ENCODE measurements at regions not wholly inside any gene's neighbourhood (a gene's known extent, or its start where the extent isn't known, plus 50 kb on each side); places are given as distances from the start of the nearest gene placed in this dataset.

- H2BK5ac ChIP-seq (ENCODE audit: low read depth, low read length) = no peak overlapping the region
- no peaks in the 10 kb centered on the region for H3K79me2 ChIP-seq (ENCODE audit: control insufficient read depth in 1 of 2, insufficient read depth in 2 of 2, low read length in 2 of 2)
- no peak overlapping the region for H2BK12ac ChIP-seq (ENCODE audit: low read depth, low read length)
- no peak overlapping the region for H3K23ac ChIP-seq (ENCODE audit: insufficient read length)
- no peaks in the 10 kb centered on the region for H3K23me2 ChIP-seq (ENCODE audit: low read depth, low read length)
- H3K36me3 ChIP-seq (ENCODE audit: control insufficient read depth in 2 of 4, insufficient read depth in 4 of 4, low read length in 3 of 4) = no peaks in the 10 kb centered on the region
- H4K8ac ChIP-seq (ENCODE audit: extremely low read depth, insufficient read depth, low read length) = no peak overlapping the region
- no peak overlapping the region for H3K18ac ChIP-seq (ENCODE audit: extremely low read depth, low read length)
- DNase-seq (ENCODE audit: low read depth in 1 of 2, low spot score in 2 of 2) (no peak), FAIRE-seq (no peak)
- no peak overlapping the region for H3K27ac ChIP-seq (ENCODE audit: low read depth, low read length)
- no peak overlapping the region for H2AK5ac ChIP-seq (ENCODE audit: low read depth, low read length)
- WGBS, 2 experiments (ENCODE audit: extremely low coverage in 1 of 2, insufficient coverage in 1 of 2, insufficient read length in 1 of 2, insufficient replicate concordance in 2 of 2, low coverage in 1 of 2, low lambda C conversion rate in 2 of 2, missing lambda C conversion rate in 1 of 2) = 86% methylated on average over 3 of the region's 3 CpGs; no CpG with 5 or more reads in 1 of the 2 experiments
- H3K4me3 ChIP-seq (ENCODE audit: extremely low read depth in 1 of 4, insufficient read depth in 2 of 4, low read depth in 3 of 4, low read length in 4 of 4) = no peak overlapping the region
- no peak overlapping the region for H2BK120ac ChIP-seq (replicated peaks; ENCODE audit: low read depth, low read length)
- no peak overlapping the region for H3K14ac ChIP-seq (ENCODE audit: insufficient read length)
- peaks cover 0 to 13% (median 4%) of the 10 kb centered on the region in 4 experiments; a peak in 3 of 7 replicates for H3K4me1 ChIP-seq (replicated peaks in 1 of 4; ENCODE audit: control insufficient read depth in 3 of 4, insufficient read depth in 4 of 4, low read length in 3 of 4)
- H2BK20ac ChIP-seq (ENCODE audit: low read length) = no peak overlapping the region
- no peaks in the 10 kb centered on the region for H3K27me3 ChIP-seq (replicated peaks in 1 of 4; ENCODE audit: control insufficient read depth in 3 of 4, extremely low read depth in 1 of 4, insufficient read depth in 3 of 4, low read length in 3 of 4)
- ChIA-PET POLR2A (ENCODE audit: partially characterized antibody) (no interaction called here), CTCF (ENCODE audit: partially characterized antibody) (interaction anchor here (1.7 kb wide), 1 partner anchor 21 kb away, joined by 4 read pairs; no protein-coding TSS in a partner anchor)
- H3K4me2 ChIP-seq (ENCODE audit: insufficient read depth in 1 of 2, low read depth in 2 of 2, low read length in 2 of 2) = no peak overlapping the region
- H4K5ac ChIP-seq (ENCODE audit: insufficient read length, low read depth, low read length) = no peak overlapping the region
- no peak overlapping the region for H3K9ac ChIP-seq (replicated peaks in 1 of 4; ENCODE audit: extremely low read depth in 1 of 4, low read depth in 3 of 4, low read length in 3 of 4)
- H3K56ac ChIP-seq (replicated peaks; ENCODE audit: insufficient read length, low read depth, low read length) = no peak overlapping the region
- H3K9me3 ChIP-seq (ENCODE audit: insufficient read depth in 2 of 2, low read depth in 1 of 2, low read length in 1 of 2) = no peaks in the 10 kb centered on the region
- no peak overlapping the region for H3K4ac ChIP-seq (replicated peaks; ENCODE audit: insufficient read length, low read depth, low read length)
- no peaks in the 10 kb centered on the region for H3K79me1 ChIP-seq (ENCODE audit: low read depth, low read length)
- no peak overlapping the region for H4K91ac ChIP-seq (replicated peaks; ENCODE audit: insufficient read length, low read length)
- H2BK15ac ChIP-seq (ENCODE audit: low read length) = no peak overlapping the region
- H4K20me1 ChIP-seq (replicated peaks in 1 of 2; ENCODE audit: control insufficient read depth in 1 of 2, insufficient read depth in 2 of 2, low read length in 2 of 2) = no peaks in the 10 kb centered on the region
- H2AFZ ChIP-seq (ENCODE audit: low read length) = no peak overlapping the region
- TF ChIP-seq USF2 (IDR thresholded peaks at IDR 0.05; ENCODE audit: low read length) (no peak), HDAC2 (IDR thresholded peaks at IDR 0.05; ENCODE audit: borderline replicate concordance in 1 of 2, low read depth in 2 of 2, low read length in 2 of 2) (no peak), SP4 (IDR thresholded peaks at IDR 0.05; ENCODE audit: low read length) (no peak), RXRA (IDR thresholded peaks at IDR 0.05; ENCODE audit: insufficient read depth, low read depth, low read length) (no peak), CTBP2 (IDR thresholded peaks at IDR 0.05; ENCODE audit: borderline replicate concordance, insufficient read depth, insufficient read length, low read length) (no peak), E2F6 (IDR thresholded peaks at IDR 0.05) (no peak), YY1 (IDR thresholded peaks at IDR 0.05; ENCODE audit: low read depth, low read length) (no peak), POLR2A (IDR thresholded peaks at IDR 0.05; ENCODE audit: control extremely low read depth in 1 of 2, low read depth in 2 of 2, low read length in 2 of 2) (no peak), TCF12 (IDR thresholded peaks at IDR 0.05; ENCODE audit: low read depth, low read length) (no peak), SAP30 (IDR thresholded peaks at IDR 0.05; ENCODE audit: insufficient read depth, insufficient replicate concordance, low read length) (no peak), SIX5 (IDR thresholded peaks at IDR 0.05; ENCODE audit: low read depth, low read length) (no peak), SP2 (IDR thresholded peaks at IDR 0.05; ENCODE audit: low read length) (no peak), RFX5 (IDR thresholded peaks at IDR 0.05; ENCODE audit: borderline replicate concordance, low read depth, low read length) (no peak), BRCA1 (IDR thresholded peaks at IDR 0.05; ENCODE audit: low read depth, low read length) (no peak)
These were observed 156.8 kb upstream of the RASGEF1B start for GRCh38 chr4:81628489-81628888.

Measured in H1 (cell line).